Peyer's patch (tissue), 4 donors: ENCODE measurements at regions not wholly inside any gene's neighbourhood (a gene's known extent, or its start where the extent isn't known, plus 50 kb on each side); places are given as distances from the start of the nearest gene placed in this dataset.

Experiments
- DNase-seq, 3 donors: peaks; one replicate each; pipeline ENCODE4 v3.0.0-alpha.2; 2017 to 2019
- H3K27ac ChIP-seq, 4 donors: fragments of 200-600 bp; sonication (generic); one replicate each; pipeline ENCODE4 v1.5.1; 2016 to 2019
- H3K27me3 ChIP-seq, 2 donors: fragments of 200-600 bp; sonication (generic); one replicate each; pipeline ENCODE4 v1.5.1; 2019
- H3K36me3 ChIP-seq, 3 donors: fragments of 200-600 bp; sonication (generic); one replicate each; pipeline ENCODE4 v1.5.1; 2016 to 2019
- H3K4me1 ChIP-seq, 4 donors: fragments of 200-600 bp; sonication (generic); one replicate each; pipeline ENCODE4 v1.5.1; 2016 to 2019
- H3K4me3 ChIP-seq, 4 donors: fragments of 200-600 bp; sonication (generic); 1 replicate in 3 of 4; 2 replicates in 1 of 4; pipeline ENCODE4 v1.5.1; 2016 to 2019; ENCODE audit warnings: mild to moderate bottlenecking in 1 of 4
- H3K9me3 ChIP-seq, 4 donors: fragments of 200-600 bp; sonication (generic); one replicate each; pipeline ENCODE4 v1.5.1; 2016 to 2019; ENCODE audit warnings: mild to moderate bottlenecking in 1 of 4
- POLR2A ChIP-seq, 2 donors: fragments of 450-650 bp; IDR thresholded peaks; one replicate each; pipeline ENCODE4 v1.5.1; 2017; ENCODE audit warnings: antibody characterized with exemption in 2 of 2, mild to moderate bottlenecking in 2 of 2, moderate library complexity in 2 of 2
- TF ChIP-seq, protein P1 (sequence below), 6 experiments: fragments of 450-650 bp in 4 of 6; fragments of 200-600 bp in 2 of 6; sonication (generic) in 1 of 6; IDR thresholded peaks; one replicate each; pipeline ENCODE4 v1.5.1; 2017 to 2019; ENCODE audit warnings: antibody characterized with exemption in 6 of 6, mild to moderate bottlenecking in 3 of 6, moderate library complexity in 1 of 6

- TF ChIP-seq POLR2A (IDR thresholded peaks at IDR 0.05): no peak
- TF ChIP-seq, protein P1, sequence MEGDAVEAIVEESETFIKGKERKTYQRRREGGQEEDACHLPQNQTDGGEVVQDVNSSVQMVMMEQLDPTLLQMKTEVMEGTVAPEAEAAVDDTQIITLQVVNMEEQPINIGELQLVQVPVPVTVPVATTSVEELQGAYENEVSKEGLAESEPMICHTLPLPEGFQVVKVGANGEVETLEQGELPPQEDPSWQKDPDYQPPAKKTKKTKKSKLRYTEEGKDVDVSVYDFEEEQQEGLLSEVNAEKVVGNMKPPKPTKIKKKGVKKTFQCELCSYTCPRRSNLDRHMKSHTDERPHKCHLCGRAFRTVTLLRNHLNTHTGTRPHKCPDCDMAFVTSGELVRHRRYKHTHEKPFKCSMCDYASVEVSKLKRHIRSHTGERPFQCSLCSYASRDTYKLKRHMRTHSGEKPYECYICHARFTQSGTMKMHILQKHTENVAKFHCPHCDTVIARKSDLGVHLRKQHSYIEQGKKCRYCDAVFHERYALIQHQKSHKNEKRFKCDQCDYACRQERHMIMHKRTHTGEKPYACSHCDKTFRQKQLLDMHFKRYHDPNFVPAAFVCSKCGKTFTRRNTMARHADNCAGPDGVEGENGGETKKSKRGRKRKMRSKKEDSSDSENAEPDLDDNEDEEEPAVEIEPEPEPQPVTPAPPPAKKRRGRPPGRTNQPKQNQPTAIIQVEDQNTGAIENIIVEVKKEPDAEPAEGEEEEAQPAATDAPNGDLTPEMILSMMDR (IDR thresholded peaks at IDR 0.05): no peak
- Histone ChIP-seq H3K27me3 (no peaks in the 10 kb centered on the region), H3K9me3 (peaks cover 0 to 7% (median 0%) of the 10 kb centered on the region in 4 donors), H3K4me1 (no peaks in the 10 kb centered on the region), H3K27ac (no peak overlapping the region), H3K4me3 (no peak overlapping the region), H3K36me3 (no peaks in the 10 kb centered on the region)
- no peak for DNase-seq
These were observed 109.5 kb downstream of the TENT4A start for GRCh38 chr5:6822556-6823343.

GRCh38 chr5:6823996-6824395 is 110.8 kb downstream of the TENT4A start:
- H3K27ac ChIP-seq: no peak overlapping the region
- DNase-seq: no peak
- H3K36me3 ChIP-seq: no peaks in the 10 kb centered on the region
- no peak for TF ChIP-seq POLR2A (IDR thresholded peaks at IDR 0.05)
- TF ChIP-seq, protein P1 (IDR thresholded peaks at IDR 0.05): no peak
- H3K27me3 ChIP-seq: no peaks in the 10 kb centered on the region
- peaks cover 0 to 7% (median 0%) of the 10 kb centered on the region in 4 donors for H3K9me3 ChIP-seq
- no peak overlapping the region for H3K4me3 ChIP-seq
- H3K4me1 ChIP-seq: no peaks in the 10 kb centered on the region

DNA sequence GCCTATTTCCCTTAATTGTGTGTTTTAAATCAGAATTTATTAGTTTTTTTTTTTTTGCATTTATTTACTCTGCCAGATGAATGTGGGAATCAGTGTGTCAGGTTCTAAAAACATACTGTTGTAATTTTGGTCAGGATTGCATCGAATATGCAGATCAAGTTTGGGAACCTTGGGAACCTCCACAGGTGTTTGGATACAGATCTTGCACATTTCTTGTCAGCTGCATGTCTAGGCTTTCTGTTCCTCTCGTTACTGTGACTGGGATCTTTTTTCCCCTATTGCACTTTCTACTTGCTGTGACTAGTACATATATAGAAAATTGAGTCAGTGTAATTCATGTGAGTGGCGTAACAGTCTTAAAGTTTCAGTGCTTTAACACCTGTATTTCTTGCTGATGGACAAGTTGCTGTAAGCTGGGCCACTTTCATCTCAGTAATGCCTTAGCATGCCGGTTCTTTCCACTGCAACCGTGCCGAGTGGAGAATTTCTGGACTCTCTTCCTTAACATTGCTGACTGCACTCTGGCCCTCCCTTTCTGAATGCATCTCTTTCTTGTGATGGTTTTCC is 112.5 kb downstream of the TENT4A start:
- Histone ChIP-seq H3K36me3 (no peaks in the 10 kb centered on the region), H3K9me3 (peaks cover 0 to 6% (median 0%) of the 10 kb centered on the region in 4 donors), H3K27ac (no peak overlapping the region), H3K4me1 (no peaks in the 10 kb centered on the region), H3K27me3 (no peaks in the 10 kb centered on the region), H3K4me3 (no peak overlapping the region)
- TF ChIP-seq, protein P1 (IDR thresholded peaks at IDR 0.05): no peak
- no peak for TF ChIP-seq POLR2A (IDR thresholded peaks at IDR 0.05)
- DNase-seq: no peak

DNA sequence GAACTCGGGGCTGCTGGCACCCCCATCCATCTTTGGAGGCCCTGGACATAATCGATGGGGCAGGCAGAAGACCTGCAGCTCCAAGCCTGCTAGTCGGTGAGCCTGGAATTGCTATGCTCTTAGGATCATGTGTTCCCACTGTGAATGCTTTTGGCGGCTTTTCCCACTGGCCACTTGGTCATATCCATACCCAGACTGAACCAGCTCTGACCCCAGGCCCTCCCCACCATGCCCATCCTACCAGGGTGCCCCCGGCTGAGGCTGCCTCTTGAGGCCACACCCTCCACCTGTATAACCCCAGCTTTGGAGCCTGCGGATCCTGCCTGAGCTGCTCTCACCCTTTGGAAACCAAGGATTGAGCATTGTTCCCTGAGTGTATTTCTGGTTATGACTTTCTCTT is 113.5 kb downstream of the TENT4A start:
- Histone ChIP-seq H3K27ac (no peak overlapping the region), H3K9me3 (no peaks in the 10 kb centered on the region), H3K36me3 (no peaks in the 10 kb centered on the region), H3K27me3 (no peaks in the 10 kb centered on the region), H3K4me3 (no peak overlapping the region), H3K4me1 (no peaks in the 10 kb centered on the region)
- TF ChIP-seq, protein P1 (IDR thresholded peaks at IDR 0.05): no peak
- no peak for DNase-seq

GRCh38 chr5:6827526-6828219 is 114.4 kb downstream of the TENT4A start:
- peak in 2 of 3 donors; percentile 29 to 50 for DNase-seq
- H3K4me1 ChIP-seq: no peaks in the 10 kb centered on the region
- no peaks in the 10 kb centered on the region for H3K27me3 ChIP-seq
- no peaks in the 10 kb centered on the region for H3K9me3 ChIP-seq
- peak overlapping the region in 1 of 4 donors; percentile 18 for H3K4me3 ChIP-seq
- TF ChIP-seq, protein P1 (IDR thresholded peaks at IDR 0.05): no peak
- no peak for TF ChIP-seq POLR2A (IDR thresholded peaks at IDR 0.05)
- no peaks in the 10 kb centered on the region for H3K36me3 ChIP-seq
- H3K27ac ChIP-seq: no peak overlapping the region
